Progenitor cell of endocrine pancreas (in vitro differentiated cells): ENCODE measurements at regions not wholly inside any gene's neighbourhood (a gene's known extent, or its start where the extent isn't known, plus 50 kb on each side); places are given as distances from the start of the nearest gene placed in this dataset.

Source experiments
- DNase-seq: peaks from one replicate; pipeline ENCODE4 v3.0.0; 2021; ENCODE audit warnings: low spot score; ENCODE audit not compliant: unreplicated experiment
- H3K27ac Mint-ChIP-seq: 2 replicates; pipeline ENCODE4 v1.8.0; 2021; ENCODE audit warnings: mild to moderate bottlenecking, moderate library complexity, mixed read lengths
- H3K27me3 Mint-ChIP-seq: 2 replicates; pipeline ENCODE4 v1.8.0; 2021; ENCODE audit warnings: mixed read lengths
- H3K36me3 Mint-ChIP-seq: 2 replicates; pipeline ENCODE4 v1.8.0; 2022; ENCODE audit warnings: mixed read lengths; ENCODE audit not compliant: insufficient read depth
- H3K4me1 Mint-ChIP-seq: 2 replicates; pipeline ENCODE4 v1.8.0; 2021; ENCODE audit warnings: low read depth, mixed read lengths
- H3K4me3 Mint-ChIP-seq: 2 replicates; pipeline ENCODE4 v1.8.0; 2021; ENCODE audit warnings: low read depth, mild to moderate bottlenecking, moderate library complexity, mixed read lengths
- H3K9me3 Mint-ChIP-seq: 2 replicates; pipeline ENCODE4 v1.8.0; 2021; ENCODE audit warnings: low read depth, mixed read lengths
- CTCF ChIP-seq: fragments of 200-600 bp; sonication (generic); IDR thresholded peaks from one replicate; pipeline ENCODE4 v1.5.0; 2021; ENCODE audit warnings: antibody characterized with exemption, mild to moderate bottlenecking; ENCODE audit not compliant: unreplicated experiment

GRCh38 chr22:48618326-48618725, 1209.3 kb downstream of the BRD1 start:
- H3K4me1 Mint-ChIP-seq, result no peaks in the 10 kb centered on the region
- no peaks in the 10 kb centered on the region for H3K36me3 Mint-ChIP-seq
- no peaks in the 10 kb centered on the region for H3K9me3 Mint-ChIP-seq
- DNase-seq, result no peak
- TF ChIP-seq CTCF, result no peak
- no peaks in the 10 kb centered on the region for H3K27me3 Mint-ChIP-seq
- no peak overlapping the region for H3K27ac Mint-ChIP-seq
- H3K4me3 Mint-ChIP-seq, result no peak overlapping the region

- Mint-ChIP-seq H3K4me3 (no peak overlapping the region), H3K27me3 (no peaks in the 10 kb centered on the region), H3K36me3 (no peaks in the 10 kb centered on the region), H3K27ac (no peak overlapping the region), H3K4me1 (no peaks in the 10 kb centered on the region), H3K9me3 (no peaks in the 10 kb centered on the region)
- no peak for DNase-seq
- no peak for TF ChIP-seq CTCF
Measured at GRCh38 chr22:48616656-48617055, 1211.0 kb downstream of the BRD1 start.

- H3K36me3 Mint-ChIP-seq, result peaks cover 2% of the 10 kb centered on the region
- no peak for DNase-seq
- no peak for TF ChIP-seq CTCF
- no peak overlapping the region for H3K4me3 Mint-ChIP-seq
- no peak overlapping the region for H3K27ac Mint-ChIP-seq
- no peaks in the 10 kb centered on the region for H3K9me3 Mint-ChIP-seq
- no peaks in the 10 kb centered on the region for H3K27me3 Mint-ChIP-seq
- H3K4me1 Mint-ChIP-seq, result no peaks in the 10 kb centered on the region
Measured at GRCh38 chr22:48615171-48616008, 1212.3 kb downstream of the BRD1 start.

GRCh38 chr22:48613566-48614200, 1214.0 kb downstream of the BRD1 start:
- Mint-ChIP-seq H3K4me1 (no peaks in the 10 kb centered on the region), H3K27ac (no peak overlapping the region), H3K36me3 (peaks cover 2% of the 10 kb centered on the region), H3K27me3 (no peaks in the 10 kb centered on the region), H3K4me3 (no peak overlapping the region), H3K9me3 (no peaks in the 10 kb centered on the region)
- DNase-seq, result no peak
- no peak for TF ChIP-seq CTCF

GRCh38 chr22:48612077-48612995, 1215.3 kb downstream of the BRD1 start:
- H3K4me1 Mint-ChIP-seq, result no peaks in the 10 kb centered on the region
- H3K27me3 Mint-ChIP-seq, result no peaks in the 10 kb centered on the region
- no peak for TF ChIP-seq CTCF
- no peak for DNase-seq
- H3K4me3 Mint-ChIP-seq, result no peak overlapping the region
- peaks cover 2% of the 10 kb centered on the region for H3K36me3 Mint-ChIP-seq
- H3K9me3 Mint-ChIP-seq, result no peaks in the 10 kb centered on the region
- H3K27ac Mint-ChIP-seq, result no peak overlapping the region
